Body of pancreas (tissue), 4 donors: ENCODE measurements at regions not wholly inside any gene's neighbourhood (a gene's known extent, or its start where the extent isn't known, plus 50 kb on each side); places are given as distances from the start of the nearest gene placed in this dataset.

Source experiments
- CTCF ChIP-seq, 7 experiments: fragments of 450-650 bp in 4 of 7; fragments of 200-600 bp in 3 of 7; sonication (generic) in 3 of 7; IDR thresholded peaks; one replicate each; pipeline ENCODE4 v1.5.1; 2016 to 2019; ENCODE audit warnings: antibody characterized with exemption in 7 of 7
- POLR2A ChIP-seq, 3 donors: fragments of 450-650 bp; IDR thresholded peaks; one replicate each; pipeline ENCODE4 v1.6.1; 2016; ENCODE audit warnings: antibody characterized with exemption in 3 of 3, mild to moderate bottlenecking in 2 of 3

GRCh38 chrX:140948827-140949226, 53.6 kb upstream of the SPANXB1 start:
- TF ChIP-seq POLR2A (IDR thresholded peaks at IDR 0.05): no peak
- no peak for TF ChIP-seq CTCF (IDR thresholded peaks at IDR 0.05)
